Aorta (tissue), 5 donors: ENCODE measurements at regions not wholly inside any gene's neighbourhood (a gene's known extent, or its start where the extent isn't known, plus 50 kb on each side); places are given as distances from the start of the nearest gene placed in this dataset.

Experiments
- ATAC-seq: fragments of 200-7000 bp; cut with Tn5 transposase; one replicate; pipeline ENCODE4 v1.9.1; 2022; ENCODE audit warnings: moderate library complexity; ENCODE audit not compliant: low FRiP score
- DNase-seq, 2 donors: peaks; one replicate each; pipeline ENCODE4 v3.0.0-alpha.2; 2020
- H3K27ac ChIP-seq, 2 donors: one replicate each; pipeline ENCODE4 v1.5.1; 2013; ENCODE audit warnings: low read length in 2 of 2, mild to moderate bottlenecking in 2 of 2, moderate library complexity in 2 of 2, control low read depth in 1 of 2, inconsistent platforms in 1 of 2, low read depth in 1 of 2
- H3K27me3 ChIP-seq, 2 donors: one replicate each; pipeline ENCODE4 v1.6.1; 2013; ENCODE audit warnings: control low read depth in 1 of 2, low read length in 1 of 2, mild to moderate bottlenecking in 1 of 2, moderate library complexity in 1 of 2; ENCODE audit not compliant: insufficient read depth in 2 of 2, control insufficient read depth in 1 of 2
- H3K36me3 ChIP-seq, 2 donors: one replicate each; pipeline ENCODE4 v1.6.1; 2013; ENCODE audit warnings: control low read depth in 1 of 2, low read length in 1 of 2, mild to moderate bottlenecking in 1 of 2; ENCODE audit not compliant: insufficient read depth in 2 of 2, control insufficient read depth in 1 of 2
- H3K4me1 ChIP-seq, 2 donors: one replicate each; pipeline ENCODE4 v1.6.1; 2013; ENCODE audit warnings: low read length in 2 of 2, control low read depth in 1 of 2, mild to moderate bottlenecking in 1 of 2, moderate library complexity in 1 of 2; ENCODE audit not compliant: insufficient read depth in 2 of 2, control insufficient read depth in 1 of 2
- H3K4me3 ChIP-seq, 2 donors: one replicate each; pipeline ENCODE4 v1.5.1; 2013; ENCODE audit warnings: low read length in 2 of 2, control low read depth in 1 of 2, mild to moderate bottlenecking in 1 of 2
- H3K9me3 ChIP-seq: one replicate; pipeline ENCODE4 v1.6.1; 2013; ENCODE audit warnings: mild to moderate bottlenecking, low read length; ENCODE audit not compliant: control insufficient read depth
- WGBS, 2 donors: extraction: QIAGEN DNeasy Blood & Tissue Kit; methylation state at CpG; one replicate each; pipeline ENCODE4 v1.1.7; 2013; 5-methylcytosine and 5-hydroxymethylcytosine counted together
- intact Hi-C, 2 donors: fragments of 100-400 bp; cut with DNase I; formaldehyde crosslinking; loops; one replicate each; pipeline versions ENCODE4 v1.14.2 to v1.15.0; 2022
- donor health status: healthy with polysubstance abuse.
- donor health status: Bipolar disorder and iron deficiency.
- donor health status: DM: no; HTN: no; CAD: no.
- donor health status: DM: no; HTN: no; CAD: no.
- donor health status: DM: yes; HTN: yes; CAD: no.

GRCh38 chr11:15655552-15655951 is 540.8 kb downstream of the INSC start:
- H3K27ac ChIP-seq, result no peak overlapping the region
- WGBS, 2 donors, result 85 to 92% methylated on average over 8 of the region's 8 CpGs
- DNase-seq, result no peak
- no peak for ATAC-seq
- intact Hi-C loops, result no loop called here
- H3K27me3 ChIP-seq, result no peaks in the 10 kb centered on the region
- no peaks in the 10 kb centered on the region for H3K4me1 ChIP-seq
- H3K4me3 ChIP-seq, result no peak overlapping the region
- H3K36me3 ChIP-seq, result no peaks in the 10 kb centered on the region
- H3K9me3 ChIP-seq, result no peaks in the 10 kb centered on the region

- 96% methylated on average over 5 of the region's 5 CpGs for WGBS, 2 donors
- Histone ChIP-seq H3K9me3 (no peaks in the 10 kb centered on the region), H3K27me3 (no peaks in the 10 kb centered on the region), H3K27ac (no peak overlapping the region), H3K4me3 (no peak overlapping the region), H3K36me3 (no peaks in the 10 kb centered on the region), H3K4me1 (no peaks in the 10 kb centered on the region)
- DNase-seq (no peak), ATAC-seq (no peak)
- intact Hi-C loops, result no loop called here
Measured at GRCh38 chr11:15657264-15657663, 542.5 kb downstream of the INSC start.

GRCh38 chr11:15660496-15660895 is 545.8 kb downstream of the INSC start:
- DNase-seq, result no peak
- intact Hi-C loops, result no loop called here

GRCh38 chr11:15662285-15662684 is 547.6 kb downstream of the INSC start:
- H3K4me1 ChIP-seq, result no peaks in the 10 kb centered on the region
- 85 to 88% methylated on average over 1 of the region's 1 CpG for WGBS, 2 donors

More at GRCh38 chr11:15660496-15660895, 545.8 kb downstream of the INSC start:
- H3K36me3 ChIP-seq, result no peaks in the 10 kb centered on the region
- H3K4me1 ChIP-seq, result no peaks in the 10 kb centered on the region
- no peak for ATAC-seq
- H3K9me3 ChIP-seq, result no peaks in the 10 kb centered on the region
- H3K27ac ChIP-seq, result no peak overlapping the region
- no peaks in the 10 kb centered on the region for H3K27me3 ChIP-seq
- 96 to 99% methylated on average over 3 of the region's 3 CpGs for WGBS, 2 donors
- no peak overlapping the region for H3K4me3 ChIP-seq

GRCh38 chr11:15663777-15664218 is 549.1 kb downstream of the INSC start:
- H3K27ac ChIP-seq, result no peak overlapping the region
- H3K9me3 ChIP-seq, result peaks cover 3% of the 10 kb centered on the region
- no peaks in the 10 kb centered on the region for H3K27me3 ChIP-seq
- ATAC-seq (no peak), DNase-seq (no peak)
- no peak overlapping the region for H3K4me3 ChIP-seq
- no peaks in the 10 kb centered on the region for H3K36me3 ChIP-seq
- WGBS, 2 donors, result 67 to 71% methylated on average over 7 of the region's 7 CpGs
- intact Hi-C loops, result no loop called here
- no peaks in the 10 kb centered on the region for H3K4me1 ChIP-seq

More at GRCh38 chr11:15662285-15662684, 547.6 kb downstream of the INSC start:
- intact Hi-C loops, result no loop called here
- Histone ChIP-seq H3K27ac (no peak overlapping the region), H3K27me3 (no peaks in the 10 kb centered on the region), H3K9me3 (peaks cover 3% of the 10 kb centered on the region), H3K36me3 (no peaks in the 10 kb centered on the region), H3K4me3 (no peak overlapping the region)
- ATAC-seq (no peak), DNase-seq (no peak)

GRCh38 chr11:15665368-15665871 is 550.7 kb downstream of the INSC start:
- ATAC-seq (no peak), DNase-seq (no peak)
- H3K27ac ChIP-seq, result no peak overlapping the region
- no peaks in the 10 kb centered on the region for H3K4me1 ChIP-seq
- no peaks in the 10 kb centered on the region for H3K27me3 ChIP-seq
- peaks cover 3% of the 10 kb centered on the region for H3K9me3 ChIP-seq
- H3K36me3 ChIP-seq, result no peaks in the 10 kb centered on the region
- H3K4me3 ChIP-seq, result no peak overlapping the region
- WGBS, 2 donors, result 80 to 94% methylated on average over 4 of the region's 4 CpGs
- intact Hi-C loops, result no loop called here

- Histone ChIP-seq H3K9me3 (peaks cover 3% of the 10 kb centered on the region), H3K4me3 (no peak overlapping the region), H3K27ac (no peak overlapping the region), H3K4me1 (no peaks in the 10 kb centered on the region), H3K36me3 (no peaks in the 10 kb centered on the region), H3K27me3 (no peaks in the 10 kb centered on the region)
- no peak for DNase-seq
- ATAC-seq, result no peak
- 97% methylated on average over 3 of the region's 3 CpGs for WGBS, 2 donors
- intact Hi-C loops, result no loop called here
Measured at GRCh38 chr11:15667127-15667725, 552.5 kb downstream of the INSC start.

- intact Hi-C loops, result no loop called here
- Histone ChIP-seq H3K36me3 (peaks cover 0 to under 1% of the 10 kb centered on the region in 2 donors), H3K4me1 (no peaks in the 10 kb centered on the region), H3K4me3 (no peak overlapping the region), H3K27me3 (no peaks in the 10 kb centered on the region), H3K9me3 (peaks cover 3% of the 10 kb centered on the region), H3K27ac (no peak overlapping the region)
- ATAC-seq, result no peak
- 97 to 98% methylated on average over 3 of the region's 3 CpGs for WGBS, 2 donors
- no peak for DNase-seq
Measured at GRCh38 chr11:15668718-15669117, 554.0 kb downstream of the INSC start.

- Histone ChIP-seq H3K9me3 (peaks cover 4% of the 10 kb centered on the region), H3K4me1 (no peaks in the 10 kb centered on the region), H3K36me3 (peaks cover 0 to 2% of the 10 kb centered on the region in 2 donors), H3K27me3 (no peaks in the 10 kb centered on the region), H3K27ac (no peak overlapping the region), H3K4me3 (no peak overlapping the region)
- ATAC-seq, result no peak
- intact Hi-C loops, result no loop called here
- DNase-seq, result no peak
- WGBS, 2 donors, result 80 to 81% methylated on average over 12 of the region's 12 CpGs
Measured at GRCh38 chr11:15670520-15671070, 555.9 kb downstream of the INSC start.
